ENCODE measurements at regions not wholly inside any gene's neighbourhood (a gene's known extent, or its start where the extent isn't known, plus 50 kb on each side); places are given as distances from the start of the nearest gene placed in this dataset.

DNA sequence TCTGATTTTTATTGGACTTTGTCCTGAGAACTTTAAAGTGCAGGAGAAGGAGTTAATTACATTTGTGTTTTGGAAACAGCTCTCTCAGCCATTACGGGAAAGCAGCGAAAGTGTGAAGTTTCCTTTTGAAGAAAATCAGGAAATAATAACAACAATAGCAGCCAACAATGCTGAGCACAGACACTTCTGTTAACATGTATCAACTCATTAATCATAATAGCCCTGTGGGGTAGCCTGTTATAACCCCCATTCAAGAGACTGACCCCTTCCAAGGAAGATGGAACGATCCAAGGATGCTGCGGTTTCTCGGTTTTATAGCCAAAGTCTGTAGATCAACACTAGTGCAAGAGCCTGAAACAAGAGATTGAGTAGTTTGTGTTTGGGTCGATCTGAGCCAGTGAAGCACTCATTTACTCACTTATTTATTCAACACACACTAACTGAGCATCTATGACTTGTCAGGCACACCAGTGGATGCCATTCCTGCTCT is 195.5 kb downstream of the DRD1 start:
- TF ChIP-seq, protein P1, sequence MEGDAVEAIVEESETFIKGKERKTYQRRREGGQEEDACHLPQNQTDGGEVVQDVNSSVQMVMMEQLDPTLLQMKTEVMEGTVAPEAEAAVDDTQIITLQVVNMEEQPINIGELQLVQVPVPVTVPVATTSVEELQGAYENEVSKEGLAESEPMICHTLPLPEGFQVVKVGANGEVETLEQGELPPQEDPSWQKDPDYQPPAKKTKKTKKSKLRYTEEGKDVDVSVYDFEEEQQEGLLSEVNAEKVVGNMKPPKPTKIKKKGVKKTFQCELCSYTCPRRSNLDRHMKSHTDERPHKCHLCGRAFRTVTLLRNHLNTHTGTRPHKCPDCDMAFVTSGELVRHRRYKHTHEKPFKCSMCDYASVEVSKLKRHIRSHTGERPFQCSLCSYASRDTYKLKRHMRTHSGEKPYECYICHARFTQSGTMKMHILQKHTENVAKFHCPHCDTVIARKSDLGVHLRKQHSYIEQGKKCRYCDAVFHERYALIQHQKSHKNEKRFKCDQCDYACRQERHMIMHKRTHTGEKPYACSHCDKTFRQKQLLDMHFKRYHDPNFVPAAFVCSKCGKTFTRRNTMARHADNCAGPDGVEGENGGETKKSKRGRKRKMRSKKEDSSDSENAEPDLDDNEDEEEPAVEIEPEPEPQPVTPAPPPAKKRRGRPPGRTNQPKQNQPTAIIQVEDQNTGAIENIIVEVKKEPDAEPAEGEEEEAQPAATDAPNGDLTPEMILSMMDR (IDR thresholded peaks at IDR 0.05; ENCODE audit: low read depth, low read length): no peak
- DNase-seq (ENCODE audit: extremely low read depth, low read depth): no peak

DNA sequence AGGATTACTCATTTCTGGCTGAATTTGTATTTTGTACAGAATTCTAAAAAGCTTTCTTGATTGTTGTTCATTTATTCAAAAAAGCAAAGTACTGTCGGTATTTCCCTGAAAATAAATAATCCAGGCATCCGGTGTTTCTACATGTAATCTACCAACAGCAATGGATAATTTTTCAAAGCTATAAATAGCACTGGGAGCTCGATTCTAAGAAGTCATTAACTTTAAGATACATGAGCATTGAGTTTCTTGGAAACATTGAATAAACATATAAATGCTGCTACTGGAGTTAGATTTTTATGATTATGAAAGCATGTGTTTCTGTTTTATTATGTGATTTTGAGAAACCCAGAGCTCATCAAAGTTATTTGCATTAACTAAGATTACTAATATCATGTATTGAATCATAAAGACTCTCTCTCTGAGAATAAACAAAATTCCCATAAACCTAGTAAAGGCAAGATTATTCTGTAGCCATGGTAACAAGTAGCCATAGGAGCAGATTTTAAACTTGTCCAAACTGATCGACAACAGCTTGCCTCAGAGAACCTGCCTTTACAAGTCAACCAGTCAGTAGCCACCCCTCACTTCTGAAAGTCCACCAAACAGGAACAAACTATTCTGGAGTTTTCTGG is 197.0 kb downstream of the DRD1 start:
- TF ChIP-seq, protein P1 (IDR thresholded peaks at IDR 0.05; ENCODE audit: low read depth, low read length): no peak
- DNase-seq (ENCODE audit: extremely low read depth, low read depth): no peak

DNA sequence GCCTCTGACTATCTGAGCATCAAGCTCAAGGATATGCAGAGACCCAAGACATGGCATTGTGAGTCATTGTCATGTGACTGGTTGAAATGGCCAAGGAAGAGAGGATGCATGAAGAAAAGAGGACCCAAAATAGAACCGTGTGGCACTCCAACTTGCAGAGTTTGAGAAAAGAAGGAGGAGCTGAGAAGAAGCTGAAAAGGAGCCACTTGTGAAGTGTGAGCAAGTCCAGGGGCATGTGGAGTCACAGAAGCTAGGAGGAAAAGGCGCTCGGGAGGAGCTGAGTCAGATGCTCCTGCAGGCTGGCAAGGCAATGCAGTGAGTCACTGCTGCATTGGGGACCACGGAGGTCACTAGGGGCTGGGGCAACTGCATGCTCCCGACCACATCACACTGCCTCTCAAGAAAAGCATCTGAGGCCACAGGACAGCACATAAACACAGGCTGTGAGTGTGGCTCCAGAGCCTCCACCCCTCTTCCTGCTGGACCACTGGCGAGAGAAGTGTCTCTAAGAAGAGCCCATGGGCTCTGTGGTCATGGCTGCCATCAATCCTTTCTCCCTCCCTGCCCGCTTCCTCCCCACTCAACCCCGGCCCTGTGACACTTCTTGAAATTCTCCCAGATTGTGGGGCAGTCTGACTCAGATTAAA is 197.6 kb downstream of the DRD1 start:
- peak; percentile 38 for DNase-seq (ENCODE audit: extremely low read depth, low read depth)
- TF ChIP-seq, protein P1 (IDR thresholded peaks at IDR 0.05; ENCODE audit: low read depth, low read length): no peak

DNA sequence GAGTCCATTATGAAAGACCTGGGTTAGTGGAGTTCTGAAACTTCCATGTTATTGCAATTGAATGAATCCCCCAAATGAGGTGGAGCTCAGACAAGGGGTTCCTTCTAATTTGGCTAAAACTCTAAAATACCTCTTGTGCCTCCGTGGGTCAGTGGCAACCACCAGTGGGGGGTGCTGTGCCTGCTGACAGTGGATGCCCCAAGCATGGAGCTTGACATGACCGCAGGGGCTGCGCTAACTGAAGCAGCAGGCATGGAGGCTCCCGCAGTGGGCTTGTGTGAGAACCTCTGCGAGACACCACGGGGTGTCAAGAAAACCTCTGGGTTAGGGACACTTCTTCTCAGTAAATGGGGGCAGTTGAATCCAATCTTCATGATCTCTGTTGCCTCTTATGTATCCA is 200.5 kb downstream of the DRD1 start:
- no peak for DNase-seq (ENCODE audit: extremely low read depth, low read depth)
- TF ChIP-seq, protein P1 (IDR thresholded peaks at IDR 0.05; ENCODE audit: low read depth, low read length): no peak

DNA sequence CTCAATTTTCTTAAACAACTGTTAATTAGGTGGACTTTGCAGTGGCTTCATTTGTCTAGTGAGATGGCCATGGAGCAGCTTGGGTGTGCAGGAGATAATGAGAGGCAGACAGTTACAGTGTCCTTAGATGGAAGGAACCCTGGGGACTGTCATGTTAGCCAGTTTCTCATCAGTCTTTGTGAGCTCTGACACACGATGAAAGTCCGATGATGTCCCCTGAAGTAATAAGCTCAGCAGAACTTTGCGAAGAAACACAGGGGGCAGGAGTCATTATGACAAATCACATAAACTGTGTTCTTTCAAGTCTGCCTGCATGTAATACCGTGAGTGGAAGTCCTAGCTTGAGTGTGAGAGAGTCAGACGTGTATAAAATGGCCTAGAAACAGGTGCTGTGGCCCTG is 201.8 kb downstream of the DRD1 start:
- DNase-seq (ENCODE audit: extremely low read depth, low read depth): no peak
- TF ChIP-seq, protein P1 (IDR thresholded peaks at IDR 0.05; ENCODE audit: low read depth, low read length): no peak

DNA sequence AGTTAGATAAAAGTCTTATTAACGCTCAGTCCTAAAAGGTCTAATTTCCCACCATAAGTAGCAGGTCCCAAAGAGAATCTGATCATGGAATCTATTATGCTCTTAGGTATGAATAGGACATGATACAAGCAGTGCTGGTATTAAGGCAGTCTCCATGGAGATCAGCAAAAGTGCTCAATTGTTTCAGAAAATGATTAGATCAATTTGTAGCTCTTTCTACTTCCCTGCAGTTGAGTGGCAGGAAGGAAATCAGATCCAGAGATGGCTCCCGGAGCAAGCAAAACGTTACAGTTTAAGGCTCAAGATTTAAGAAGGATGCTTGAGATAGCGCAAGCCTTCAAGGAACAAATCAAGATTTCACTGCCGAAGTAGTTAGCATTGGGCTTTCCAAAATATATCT is 205.7 kb downstream of the DRD1 start:
- TF ChIP-seq, protein P1 (IDR thresholded peaks at IDR 0.05; ENCODE audit: low read depth, low read length): no peak
- DNase-seq (ENCODE audit: extremely low read depth, low read depth): no peak

DNA sequence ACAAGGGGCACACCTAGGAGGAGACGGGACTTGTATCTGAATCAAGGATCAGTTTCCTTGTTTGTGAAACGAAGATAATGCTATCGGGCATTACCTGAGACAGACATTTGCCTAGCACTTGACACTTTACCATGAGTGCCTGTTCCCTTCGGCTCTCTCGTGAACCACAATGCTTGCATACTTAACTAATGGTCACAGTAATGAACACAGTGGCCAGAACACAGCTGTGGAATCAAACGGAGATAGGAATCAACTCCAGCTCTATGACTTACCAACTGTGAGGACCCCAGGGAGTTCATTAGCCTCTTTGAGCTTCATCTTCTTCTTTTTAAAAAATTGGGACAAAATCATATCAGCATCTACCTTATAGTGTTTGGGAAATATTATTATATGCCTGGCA is 207.8 kb downstream of the DRD1 start:
- TF ChIP-seq, protein P1 (IDR thresholded peaks at IDR 0.05; ENCODE audit: low read depth, low read length): no peak
- no peak for DNase-seq (ENCODE audit: extremely low read depth, low read depth)

Measured in AG09319 (cell line).